DND-41 (cell line): ENCODE measurements at regions not wholly inside any gene's neighbourhood (a gene's known extent, or its start where the extent isn't known, plus 50 kb on each side); places are given as distances from the start of the nearest gene placed in this dataset.

Source experiments
- CTCF ChIP-seq: IDR thresholded peaks from 2 replicates; pipeline ENCODE4 v1.5.1; 2012; ENCODE audit warnings: borderline replicate concordance, low read length, moderate library complexity, mild to moderate bottlenecking; ENCODE audit not compliant: poor library complexity, severe bottlenecking; ENCODE audit errors: extremely low read depth
- EZH2 ChIP-seq: IDR thresholded peaks from 3 replicates; pipeline ENCODE4 v1.6.1; 2012; ENCODE audit warnings: borderline replicate concordance, low read depth, mild to moderate bottlenecking, moderate library complexity, low read length, inconsistent platforms; ENCODE audit not compliant: severe bottlenecking

- TF ChIP-seq CTCF: no peak
- no peak for TF ChIP-seq EZH2
These were observed 151.0 kb downstream of the COX7C start for GRCh38 chr5:86768699-86769202.
